CD4-positive, alpha-beta T cell treated with Interleukin-15 for 1 hour (primary cell): ENCODE measurements at regions not wholly inside any gene's neighbourhood (a gene's known extent, or its start where the extent isn't known, plus 50 kb on each side); places are given as distances from the start of the nearest gene placed in this dataset.
"Not testable (repeated sequence)": the region's sequence is repeated elsewhere in the genome, so short reads cannot be mapped to it uniquely, and the experiment has no call there.

Experiments
- DNase-seq: peaks from one replicate; pipeline ENCODE4 v3.0.0-alpha.2; 2020

DNA sequence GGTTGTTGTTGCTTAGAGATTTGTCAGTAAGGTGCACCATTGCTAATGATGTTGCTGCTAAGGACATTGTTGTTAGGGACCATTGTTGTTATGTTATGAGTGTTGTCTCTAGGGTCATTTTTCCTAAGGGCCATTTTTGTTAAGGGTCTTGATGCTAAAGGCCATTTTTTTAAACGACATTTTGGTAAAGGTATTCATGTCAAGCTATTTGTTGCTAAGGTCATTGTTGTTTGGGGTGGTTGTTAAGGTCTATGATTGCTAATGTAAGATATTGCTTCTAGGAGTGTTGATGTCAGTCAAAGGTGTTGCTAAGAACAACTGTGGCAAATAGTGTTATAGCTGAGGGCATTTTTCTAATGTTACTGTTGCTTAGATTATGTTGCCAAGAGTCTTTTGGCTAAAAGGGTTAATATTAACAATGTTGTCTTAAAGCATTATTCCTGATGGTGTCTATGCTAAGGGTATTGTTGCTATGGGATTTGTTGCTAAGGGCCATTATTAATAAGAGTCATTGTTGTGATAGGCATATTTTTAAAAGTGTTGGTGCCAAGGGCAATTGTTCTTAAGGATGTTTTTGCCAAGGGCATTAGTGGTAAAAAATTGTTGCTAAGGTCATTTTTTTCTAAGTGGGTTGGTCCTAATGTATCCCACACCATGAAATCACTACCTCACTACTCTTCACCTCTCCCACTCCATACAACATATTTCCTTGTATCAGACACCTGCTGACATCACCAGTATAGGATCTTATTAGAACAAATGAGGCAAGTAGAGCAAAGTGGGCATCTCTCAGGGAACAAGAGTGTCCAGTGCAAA, 56.2 kb downstream of the SPATA31A6 start:
- not testable (repeated sequence) for DNase-seq

DNA sequence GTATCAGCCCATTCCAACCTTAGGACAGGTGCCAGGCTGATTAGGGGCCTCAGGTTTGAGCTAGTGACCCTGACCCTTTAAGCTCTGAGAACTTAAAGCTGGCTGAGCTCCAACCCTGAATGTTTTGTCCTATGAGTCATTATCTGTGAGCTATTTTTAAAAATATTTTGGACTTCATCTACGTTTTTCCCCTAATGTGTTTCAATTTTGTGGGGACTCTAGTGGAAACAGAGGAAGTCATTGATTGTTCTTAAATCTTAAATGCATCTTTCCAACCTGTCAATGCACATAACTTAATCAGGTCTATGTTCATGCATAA, 56.8 kb downstream of the SPATA31A6 start:
- DNase-seq = not testable (repeated sequence)

DNA sequence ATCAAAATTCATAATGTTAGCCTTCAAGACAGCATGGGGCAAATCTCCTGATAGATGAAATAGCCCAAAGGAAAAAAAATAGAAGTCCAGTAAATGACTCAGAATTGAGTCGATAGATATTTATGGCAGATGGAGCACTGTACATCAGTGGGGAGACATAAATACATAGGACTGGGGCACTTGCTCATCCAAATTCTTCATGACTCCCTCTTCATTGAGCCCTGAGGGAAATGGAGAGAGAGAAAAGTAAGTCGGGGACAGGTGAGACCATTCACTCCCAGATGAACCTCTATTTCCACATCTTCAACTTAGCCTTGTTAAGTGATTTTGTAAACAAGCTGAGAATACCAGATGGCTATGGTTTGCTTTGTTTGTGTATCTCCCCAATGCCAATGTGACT, 59.8 kb downstream of the SPATA31A6 start:
- DNase-seq = not testable (repeated sequence)

DNA sequence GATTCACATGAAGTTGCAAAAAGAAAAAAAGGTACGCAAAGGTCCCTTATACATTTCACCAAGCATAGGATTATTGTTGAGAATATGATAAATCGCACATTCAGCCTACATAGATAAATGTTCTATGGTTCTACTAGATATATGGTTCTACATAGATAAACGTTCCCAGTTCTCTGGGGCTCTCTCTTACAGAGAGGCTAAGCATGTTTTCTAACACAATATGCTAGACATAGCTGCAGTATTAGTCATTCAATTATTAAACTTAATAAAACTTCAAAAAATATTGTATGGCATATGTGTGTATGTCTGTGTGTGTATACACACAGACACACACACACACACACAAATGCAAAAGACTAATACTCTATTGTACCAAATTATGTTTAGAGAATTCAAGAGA, 60.4 kb downstream of the SPATA31A6 start:
- not testable (repeated sequence) for DNase-seq

DNA sequence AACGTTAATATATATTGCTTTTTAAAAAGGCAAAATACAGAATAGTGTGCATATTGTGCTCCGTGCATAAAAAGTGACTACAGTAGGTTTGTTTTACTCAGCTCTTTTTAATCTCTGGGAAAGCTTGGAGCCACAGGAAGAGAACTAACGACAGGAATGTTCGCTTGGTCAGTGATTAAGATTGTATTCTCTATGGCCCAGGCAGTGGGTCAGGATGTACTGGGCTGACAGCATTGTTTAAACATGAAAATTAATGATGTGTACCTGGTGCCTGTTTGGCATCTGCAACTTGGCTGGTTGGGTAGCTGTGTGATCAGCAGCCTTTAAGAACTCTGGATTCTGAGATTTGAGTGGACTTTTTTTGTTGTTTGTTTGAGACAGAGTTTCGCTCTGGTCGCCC, 85.3 kb downstream of the SPATA31A6 start:
- not testable (repeated sequence) for DNase-seq

DNA sequence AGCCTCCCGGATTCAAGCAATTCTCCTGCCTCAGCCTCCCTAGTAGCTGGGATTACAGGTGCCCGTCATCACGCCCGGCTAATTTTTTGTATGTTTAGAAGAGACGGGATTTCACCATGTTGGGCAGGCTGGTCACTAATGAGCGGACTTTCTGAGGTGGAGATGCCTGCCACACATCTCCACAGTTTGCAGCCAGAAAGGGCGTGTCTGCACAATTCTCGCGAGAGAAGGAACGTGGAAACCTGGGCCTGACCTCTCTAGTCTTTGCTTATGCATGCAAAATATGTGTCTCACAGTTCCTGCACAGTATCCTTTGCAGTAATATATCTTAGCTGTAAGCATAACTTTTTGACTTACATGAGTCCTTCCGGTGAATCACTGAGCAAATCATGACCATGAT, 85.7 kb downstream of the SPATA31A6 start:
- not testable (repeated sequence) for DNase-seq

DNA sequence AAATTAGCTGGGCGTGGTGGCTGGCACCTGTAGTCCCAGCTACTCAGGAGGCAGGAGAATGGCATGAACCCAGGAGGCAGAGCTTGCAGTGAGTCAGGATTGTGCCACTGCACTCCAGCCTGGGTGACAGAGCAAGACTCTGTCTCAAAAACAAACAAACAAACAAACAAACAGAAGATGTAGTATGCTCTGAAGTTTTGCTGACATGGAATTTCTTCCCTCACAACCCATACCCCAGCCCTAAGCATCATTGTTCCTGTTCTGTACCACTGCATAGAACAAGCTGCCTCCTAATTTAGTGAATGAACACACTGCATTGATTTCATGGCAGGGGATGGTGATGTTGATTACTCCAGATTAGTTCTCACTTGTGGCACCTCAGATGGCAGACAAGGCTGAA, 89.7 kb downstream of the SPATA31A6 start:
- not testable (repeated sequence) for DNase-seq

DNA sequence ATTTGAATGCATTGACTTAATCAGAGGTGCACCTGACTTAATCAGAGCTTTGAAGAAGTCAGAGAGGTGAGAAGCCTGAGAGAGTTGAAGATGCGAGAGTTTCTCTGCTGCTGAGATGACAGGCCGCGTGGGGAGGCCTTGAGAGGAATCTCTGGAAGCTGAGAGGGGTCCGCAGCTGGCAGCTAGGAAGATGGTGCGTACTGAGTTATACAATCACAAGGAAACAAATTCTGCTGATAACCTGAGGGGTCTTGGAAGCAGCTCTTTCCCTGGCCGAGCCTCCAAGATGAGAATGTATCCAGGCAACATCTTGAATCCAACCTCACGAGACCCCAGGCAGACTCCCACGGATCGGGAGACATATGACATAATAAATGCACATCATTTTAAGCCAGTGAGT, 91.7 kb downstream of the SPATA31A6 start:
- DNase-seq = no peak

DNA sequence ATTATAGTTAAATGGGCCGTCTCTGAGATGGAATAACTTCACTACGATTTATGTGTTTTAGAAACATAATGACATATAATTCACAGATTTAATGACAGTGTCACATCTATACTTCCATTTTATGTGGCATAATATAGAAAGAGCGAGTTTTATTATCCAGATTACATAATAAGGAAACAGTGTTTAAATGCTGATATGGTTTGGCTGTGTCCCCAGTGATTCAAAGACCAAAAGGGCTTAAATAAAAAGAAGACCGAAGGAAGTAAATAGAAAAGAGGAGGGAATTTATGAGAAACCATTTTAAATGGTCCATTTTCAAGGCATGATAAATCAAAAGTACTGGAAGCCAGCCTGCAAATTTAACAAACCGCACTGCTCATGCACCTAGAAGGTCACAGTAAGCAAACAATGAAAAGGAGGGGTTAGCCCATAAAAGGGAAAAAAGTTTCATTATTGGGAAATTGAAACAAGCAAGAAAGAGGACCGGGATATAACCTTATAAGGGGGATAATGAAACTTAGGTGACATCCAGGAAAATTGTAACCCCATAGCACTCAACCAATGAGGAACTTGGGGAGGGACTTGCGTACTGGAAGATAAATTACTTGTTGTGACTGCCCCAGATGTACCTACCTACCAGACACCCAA, 99.2 kb downstream of the SPATA31A6 start:
- DNase-seq = not testable (repeated sequence)

DNA sequence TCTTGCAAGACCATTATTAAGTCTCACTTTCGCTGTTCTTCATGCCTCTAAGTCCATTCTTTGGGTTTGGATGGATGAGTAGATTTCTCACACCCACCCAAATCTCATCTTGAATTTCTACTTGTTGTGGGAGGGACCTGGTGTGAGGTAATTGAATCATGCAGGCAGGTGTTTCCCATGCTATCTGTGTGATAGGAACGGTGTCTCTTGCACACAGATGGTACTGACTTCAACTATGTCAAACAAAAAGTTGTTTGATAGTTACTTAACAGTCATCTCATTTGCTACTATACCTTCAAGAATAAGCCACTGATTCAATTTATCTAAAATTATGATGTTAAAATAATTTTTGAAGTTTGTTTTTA, 99.7 kb downstream of the SPATA31A6 start:
- not testable (repeated sequence) for DNase-seq

DNA sequence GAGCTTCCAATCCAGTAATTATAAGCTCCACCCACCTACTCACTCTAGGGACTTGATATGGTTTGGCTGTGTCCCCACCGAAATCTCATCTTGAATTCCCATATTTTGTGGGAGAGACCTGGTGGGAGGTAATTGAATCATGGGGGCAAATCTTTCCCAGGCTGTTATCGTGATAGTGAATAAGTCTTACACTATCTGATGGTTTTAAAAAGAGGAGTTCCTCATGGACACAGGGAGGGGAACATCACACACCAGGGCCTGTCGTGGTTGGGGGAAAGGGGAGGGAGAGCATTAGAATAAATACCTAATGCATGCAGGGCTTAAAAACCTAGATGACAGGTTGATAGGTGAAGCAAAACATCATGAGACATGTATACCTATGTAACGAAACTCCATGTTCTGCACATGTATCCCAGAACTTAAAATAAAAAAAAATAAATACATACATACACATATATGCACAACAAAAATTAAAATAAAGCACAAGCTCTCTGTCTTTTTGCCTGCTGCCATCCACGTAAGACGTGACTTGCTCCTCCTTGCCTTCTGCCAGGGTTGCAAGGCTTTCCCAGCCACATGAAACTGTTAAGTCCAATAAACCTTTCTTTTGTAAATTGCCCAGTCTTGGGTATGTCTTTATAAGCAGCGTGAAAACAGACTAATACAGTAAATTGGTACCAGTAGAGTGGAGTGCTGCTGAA, 102.8 kb downstream of the SPATA31A6 start:
- not testable (repeated sequence) for DNase-seq

DNA sequence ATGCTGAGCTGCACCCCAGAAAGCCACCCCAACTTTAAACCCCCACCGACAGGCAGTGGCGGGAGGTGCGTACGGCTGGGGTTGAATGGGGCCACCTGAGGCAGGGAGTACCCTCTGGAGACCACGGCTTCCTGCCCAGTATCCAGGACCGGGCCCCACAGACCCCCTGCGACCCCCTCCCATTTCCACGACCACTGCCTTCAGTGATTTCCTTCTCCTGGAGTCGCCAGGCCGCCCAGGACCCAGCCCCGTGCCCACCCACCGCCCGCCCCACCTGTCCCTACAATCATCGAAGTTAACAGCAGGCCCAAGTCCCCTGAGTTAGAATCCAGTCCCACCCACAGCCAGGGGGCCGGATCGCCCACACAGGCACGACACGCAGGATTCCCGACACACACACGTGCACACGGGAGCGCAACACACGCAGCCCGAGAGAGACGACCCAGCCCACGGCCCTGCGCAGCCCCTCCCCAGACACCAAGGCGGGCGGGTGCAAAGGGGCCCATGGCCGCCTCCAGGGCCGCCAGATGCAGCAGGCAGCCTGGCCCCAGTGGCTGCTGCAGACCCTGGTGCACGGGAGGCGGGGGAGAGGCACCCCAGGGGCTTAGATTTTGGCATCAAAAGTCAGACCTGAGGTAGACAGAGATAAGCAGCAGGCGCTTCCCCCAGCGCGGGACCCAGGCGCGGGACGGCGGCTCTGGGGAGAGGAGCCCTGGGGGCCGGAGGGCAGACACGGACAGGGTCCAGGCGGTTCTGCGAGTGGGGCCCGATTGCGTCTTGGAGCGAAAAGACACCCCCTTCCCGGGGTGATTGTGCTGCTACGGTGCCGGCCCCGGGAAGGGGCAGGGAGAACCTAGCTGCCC, 104.8 kb downstream of the SPATA31A6 start:
- DNase-seq = not testable (repeated sequence)

DNA sequence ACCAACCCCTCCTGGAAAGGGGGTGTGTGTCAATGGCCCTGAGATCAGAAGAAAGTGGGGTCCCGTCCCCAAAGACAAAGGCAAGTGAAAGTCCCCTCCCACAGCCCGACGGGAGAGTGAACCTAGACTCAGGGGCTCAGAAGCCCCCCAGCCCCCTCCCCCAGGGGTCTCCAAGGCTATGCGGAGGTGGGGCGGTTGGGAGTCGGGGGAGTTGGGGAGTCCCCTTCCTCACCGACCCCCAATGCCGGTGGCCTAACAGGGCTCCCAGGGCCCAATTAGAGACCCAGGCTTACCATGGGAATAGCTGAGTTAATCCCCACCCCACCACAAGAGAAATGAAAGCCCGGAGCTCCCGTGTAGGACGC, 105.4 kb downstream of the SPATA31A6 start:
- not testable (repeated sequence) for DNase-seq

DNA sequence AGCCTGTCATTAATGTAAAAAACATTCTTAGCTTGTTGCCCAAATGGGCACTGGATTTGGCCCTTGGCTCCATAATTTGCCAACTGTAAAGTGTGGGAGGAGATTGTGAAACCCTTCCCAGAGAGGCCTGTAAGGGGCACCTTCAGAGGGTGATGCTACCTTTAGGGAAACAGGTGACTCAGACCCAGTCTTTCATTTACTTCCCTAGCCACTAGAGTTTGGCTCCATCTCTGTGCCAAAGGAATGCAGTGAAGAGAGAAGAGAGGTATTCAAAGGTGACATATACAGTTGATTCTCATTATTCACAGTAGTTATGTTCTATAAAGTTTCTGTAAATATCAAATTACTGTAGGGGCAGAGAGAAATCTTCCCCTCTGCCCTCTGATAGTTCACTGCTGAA, 116.7 kb downstream of the SPATA31A6 start:
- not testable (repeated sequence) for DNase-seq

DNA sequence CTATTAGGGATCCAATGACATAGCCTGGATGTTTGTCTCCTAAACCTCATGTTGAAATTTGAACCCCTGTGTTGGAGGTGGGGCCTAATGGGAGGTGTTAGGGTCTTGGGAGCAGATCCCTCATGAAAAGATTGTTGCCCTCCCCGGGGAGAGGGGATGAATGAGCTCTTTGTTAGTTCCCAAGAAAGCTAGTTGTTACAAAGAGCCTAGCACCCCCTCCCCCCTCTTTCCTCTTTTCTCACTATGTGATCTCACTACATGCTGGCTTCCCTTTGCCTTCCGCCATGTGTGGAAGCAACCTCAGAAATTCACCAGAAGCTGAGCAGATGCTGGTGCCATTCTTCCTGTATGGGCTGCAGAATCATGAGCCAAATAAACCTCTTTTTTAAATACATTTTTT, 123.2 kb downstream of the SPATA31A6 start:
- DNase-seq = not testable (repeated sequence)

DNA sequence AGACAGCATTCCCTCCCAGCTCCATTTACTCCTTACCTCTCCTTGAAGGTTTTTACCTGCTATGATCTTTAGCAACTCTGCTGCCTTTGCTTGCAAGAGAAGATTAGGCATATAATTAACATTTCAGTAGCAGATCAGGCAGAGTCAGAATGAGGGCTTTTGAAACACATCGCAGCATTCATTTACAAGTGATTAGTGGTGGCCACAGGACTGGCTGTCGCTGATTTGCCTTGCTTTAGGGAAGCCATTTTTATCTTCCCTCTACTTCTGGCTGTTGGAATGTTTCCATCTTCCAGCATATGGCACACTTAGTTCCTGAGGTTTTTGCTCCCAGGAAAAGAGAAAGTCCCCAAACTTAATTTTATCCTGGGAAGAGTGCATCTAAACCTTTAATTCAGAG, 124.0 kb downstream of the SPATA31A6 start:
- not testable (repeated sequence) for DNase-seq

DNA sequence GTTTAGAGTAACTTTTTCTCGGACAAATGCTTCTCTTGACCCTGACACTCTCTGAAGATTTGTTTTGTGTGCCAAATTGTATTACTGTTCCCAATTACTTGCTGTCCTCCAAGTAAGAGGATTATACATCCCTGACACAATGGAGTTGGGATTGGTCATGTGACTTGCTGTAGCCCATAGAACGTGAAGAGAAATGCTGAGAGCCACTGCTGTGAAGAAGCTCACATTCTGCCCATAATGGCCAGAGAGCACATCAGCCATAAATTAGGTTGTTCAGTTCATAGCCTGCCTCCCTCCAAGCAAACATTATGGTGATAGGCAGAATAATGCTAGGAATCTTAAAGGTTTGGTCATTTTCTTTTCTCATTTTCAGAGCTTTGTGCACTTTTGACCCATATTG, 127.5 kb downstream of the SPATA31A6 start:
- DNase-seq = not testable (repeated sequence)

DNA sequence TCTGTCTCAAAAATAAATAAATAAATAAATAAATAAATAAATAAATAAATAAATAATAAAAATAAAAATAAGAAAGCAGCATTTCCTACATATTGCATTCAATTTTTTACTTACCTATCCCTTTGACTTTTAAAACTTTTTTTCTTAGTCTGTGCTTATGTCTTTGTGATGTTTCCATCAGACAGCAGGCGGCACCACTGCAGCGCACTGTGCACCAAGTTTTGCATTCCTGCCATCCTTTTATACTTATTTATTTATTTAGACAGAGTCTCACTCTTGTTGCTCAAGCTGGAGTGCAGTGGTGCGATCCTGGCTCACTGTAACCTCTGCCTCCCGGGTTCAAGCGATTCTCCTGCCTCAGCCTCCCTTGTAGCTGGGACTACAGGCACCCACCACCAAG, 132.6 kb downstream of the SPATA31A6 start:
- not testable (repeated sequence) for DNase-seq

DNA sequence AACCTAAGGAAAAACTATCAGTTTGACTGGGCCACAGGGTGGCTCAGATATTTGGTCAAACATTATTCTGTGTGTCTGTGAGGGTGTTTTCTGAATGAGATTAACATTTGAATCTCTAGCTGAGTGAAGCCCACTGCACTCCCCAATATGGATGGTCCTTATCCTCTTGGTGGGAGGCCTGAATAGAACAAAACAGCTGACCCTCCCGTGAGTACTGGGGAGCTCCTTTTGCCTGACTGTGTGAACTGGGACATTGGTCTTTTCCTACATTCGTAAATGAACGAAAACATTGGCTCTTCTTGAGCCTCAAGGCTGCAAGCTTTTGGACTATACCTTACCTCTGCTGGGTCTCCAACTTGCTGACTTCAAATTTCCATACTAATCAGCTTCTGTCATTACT, 134.2 kb downstream of the SPATA31A6 start:
- not testable (repeated sequence) for DNase-seq

DNA sequence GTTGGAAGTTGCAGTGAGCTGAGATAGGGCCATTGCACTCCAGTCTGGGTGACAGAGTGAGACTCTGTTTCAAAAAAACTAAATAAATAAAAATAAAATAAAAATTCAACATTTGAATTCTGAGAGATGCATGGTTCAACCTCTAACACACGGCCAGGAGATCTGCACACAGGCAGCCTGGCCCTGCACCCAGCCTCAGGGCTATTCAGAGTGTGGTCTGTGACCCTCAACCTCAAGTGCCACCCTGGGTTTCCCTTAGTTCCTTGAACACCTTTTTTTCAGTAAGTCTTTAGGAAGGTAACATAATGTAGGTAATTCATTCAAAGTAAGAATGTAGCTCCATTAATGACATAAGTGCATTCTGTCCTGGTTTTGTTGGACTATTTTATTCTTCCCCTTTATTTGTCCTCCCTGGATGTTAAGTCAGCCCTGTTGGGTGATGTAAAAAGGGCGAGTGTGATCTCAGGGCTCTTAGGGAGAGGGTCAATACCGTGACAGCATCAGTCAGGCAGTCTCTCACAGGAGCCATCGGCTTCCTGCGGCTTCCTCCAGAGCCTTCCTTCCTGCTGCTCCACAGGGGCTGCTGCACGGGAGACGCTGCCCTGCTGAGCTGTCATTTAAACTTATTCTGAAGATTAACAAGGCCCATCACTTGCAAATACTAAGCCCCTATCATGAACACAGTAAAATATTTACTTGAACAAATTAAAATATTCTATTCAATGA, 139.8 kb downstream of the SPATA31A6 start:
- not testable (repeated sequence) for DNase-seq

DNA sequence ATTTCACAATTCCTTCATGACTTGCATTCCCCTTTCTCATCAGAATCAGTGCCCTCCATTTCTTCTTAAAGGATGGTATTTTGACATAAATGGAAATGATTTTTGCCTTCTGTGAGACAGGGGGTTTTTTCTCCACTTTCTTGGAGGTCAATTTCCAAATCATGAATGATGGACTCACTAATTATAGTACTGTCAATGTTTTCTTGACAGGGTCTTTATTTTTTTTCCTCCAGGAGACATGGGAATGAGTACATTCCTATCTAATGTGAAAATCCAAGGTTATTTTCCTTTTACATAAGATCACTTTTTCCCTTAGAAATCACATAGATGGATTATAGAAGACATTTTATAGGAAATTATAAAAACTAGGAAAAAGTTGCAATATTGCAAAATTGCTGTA, 141.7 kb downstream of the SPATA31A6 start:
- not testable (repeated sequence) for DNase-seq

DNA sequence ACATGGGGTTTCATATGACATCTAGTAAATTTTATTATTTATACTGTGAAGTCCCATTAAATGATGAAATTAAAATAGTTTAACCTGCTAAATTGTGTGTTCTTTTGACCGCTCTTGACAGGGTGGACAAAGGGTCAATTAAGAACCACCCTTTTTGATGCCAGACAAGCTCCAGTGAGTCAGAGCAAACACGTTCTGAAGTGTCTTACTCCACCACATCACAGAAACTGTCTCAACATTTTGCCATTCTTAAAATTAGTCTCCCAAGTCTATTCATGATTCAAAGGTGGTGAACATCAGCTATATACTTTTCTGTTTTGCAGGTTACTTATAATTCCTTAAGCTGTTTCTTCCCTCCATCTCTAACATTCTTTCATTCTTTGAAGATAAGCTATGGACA, 142.1 kb downstream of the SPATA31A6 start:
- DNase-seq = not testable (repeated sequence)
